ENCODE measurements at regions not wholly inside any gene's neighbourhood (a gene's known extent, or its start where the extent isn't known, plus 50 kb on each side); places are given as distances from the start of the nearest gene placed in this dataset.
A peak's percentile ranks its signal among the peaks of the same experiment; 100 is the strongest.
"Not testable (repeated sequence)": the region's sequence is repeated elsewhere in the genome, so short reads cannot be mapped to it uniquely, and the experiment has no call there.

GRCh38 chr1:181949500-181949899, 112.0 kb downstream of the ZNF648 start:
- DNase-seq (ENCODE audit: low spot score), result no peak

- no peak for DNase-seq (ENCODE audit: low spot score)
Measured at GRCh38 chr1:181948372-181948771, 113.1 kb downstream of the ZNF648 start.

DNA sequence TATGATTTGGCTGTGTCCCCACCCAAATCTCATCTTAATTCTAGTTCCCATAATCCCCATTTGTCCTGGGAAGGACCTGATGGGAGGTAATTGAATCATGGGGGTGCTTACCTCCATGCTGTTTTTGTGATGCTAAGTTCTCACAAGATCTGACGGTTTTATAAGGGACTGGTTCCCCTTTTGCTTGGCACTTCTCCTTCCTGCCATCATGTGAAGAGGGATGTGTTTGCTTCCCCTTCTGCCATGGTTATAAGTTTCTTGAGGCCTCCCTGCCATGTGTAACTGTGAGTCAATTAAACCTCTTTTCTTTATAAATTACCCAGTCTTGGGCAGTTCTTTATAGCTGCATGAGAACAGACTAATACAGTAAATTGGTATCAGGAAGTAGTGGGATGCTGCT, 114.1 kb downstream of the ZNF648 start:
- no peak for DNase-seq (ENCODE audit: low spot score)

DNA sequence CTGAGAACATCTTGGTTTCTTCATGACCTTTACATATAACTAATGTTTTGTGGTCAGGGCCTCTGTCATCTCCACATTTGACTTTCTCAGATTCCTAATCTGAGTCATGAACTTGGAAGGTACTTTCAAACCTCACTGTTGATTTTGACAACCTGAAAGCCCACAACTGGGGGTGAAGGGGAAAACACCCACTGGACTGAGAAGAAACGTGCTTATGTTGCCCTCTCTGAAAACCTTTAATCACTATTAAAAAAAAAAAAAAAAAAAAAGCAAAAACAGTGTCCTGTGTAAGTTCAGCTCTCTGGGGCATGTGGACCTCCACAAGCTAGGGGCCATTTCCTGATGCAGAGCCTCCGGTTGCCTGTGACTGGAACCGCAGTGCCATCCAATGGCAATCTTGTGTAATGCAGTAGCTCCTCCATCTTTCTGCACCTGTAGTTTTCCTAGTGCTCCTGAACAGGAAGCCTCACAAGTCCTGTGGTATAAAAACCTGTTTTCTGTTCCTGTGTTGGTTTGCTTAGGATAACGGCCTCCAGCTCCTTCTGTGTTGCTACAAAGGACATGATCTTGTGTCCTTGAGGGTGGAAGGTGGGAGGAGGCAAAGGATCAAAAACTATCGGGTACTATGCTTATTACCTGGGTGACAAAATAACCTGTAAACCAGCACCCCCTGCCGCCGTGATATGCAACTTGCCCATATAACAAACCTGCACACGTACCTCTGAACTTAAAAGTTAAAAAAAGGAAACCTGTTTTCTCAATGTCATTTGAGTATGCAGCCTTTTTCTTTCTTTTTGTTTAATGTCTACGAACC, 124.5 kb downstream of the ZNF648 start:
- DNase-seq (ENCODE audit: low spot score), result peak; percentile 10

GRCh38 chr1:181936269-181936668, 125.2 kb downstream of the ZNF648 start:
- DNase-seq (ENCODE audit: low spot score), result no peak

DNA sequence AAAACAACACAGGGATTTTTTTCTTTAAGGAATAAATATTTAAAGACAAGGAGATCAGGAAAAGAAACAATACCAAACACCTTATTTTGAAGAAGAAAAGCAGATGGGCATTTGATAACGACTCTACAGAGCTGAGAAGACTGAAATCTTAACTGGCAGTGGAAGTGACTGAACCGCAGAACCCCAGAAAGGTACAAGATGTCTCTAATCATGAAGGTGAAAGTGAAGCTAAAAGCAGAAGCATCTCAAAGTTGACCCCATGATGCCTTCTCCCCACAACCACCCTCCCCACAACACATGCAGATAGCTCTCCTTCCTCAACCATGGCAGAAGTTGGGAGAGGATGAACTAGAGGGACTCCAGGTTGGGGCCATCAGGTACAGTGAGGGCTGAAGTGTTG, 129.6 kb downstream of the ZNF648 start:
- DNase-seq (ENCODE audit: low spot score), result no peak

DNA sequence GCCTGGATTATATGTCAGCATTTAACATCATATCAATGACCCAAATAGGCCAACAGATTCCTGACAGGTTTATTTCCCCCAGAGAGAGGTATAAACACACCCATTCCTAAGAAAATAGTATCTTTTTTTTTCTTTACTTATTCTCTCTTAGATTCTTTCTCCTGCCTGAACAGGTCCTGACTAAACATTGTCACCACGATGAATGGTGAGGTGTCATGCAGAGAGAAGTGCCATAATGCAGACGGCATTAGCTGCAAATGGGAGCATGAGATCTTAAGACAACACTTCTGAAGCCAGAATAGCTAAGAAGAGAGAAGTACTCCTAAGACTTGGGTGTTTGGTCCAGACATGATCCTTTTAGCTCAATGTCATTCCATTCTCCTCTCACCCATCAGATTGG, 131.3 kb downstream of the ZNF648 start:
- no peak for DNase-seq (ENCODE audit: low spot score)

- no peak for DNase-seq (ENCODE audit: low spot score)
Measured at GRCh38 chr1:181926697-181927096, 134.8 kb downstream of the ZNF648 start.

DNA sequence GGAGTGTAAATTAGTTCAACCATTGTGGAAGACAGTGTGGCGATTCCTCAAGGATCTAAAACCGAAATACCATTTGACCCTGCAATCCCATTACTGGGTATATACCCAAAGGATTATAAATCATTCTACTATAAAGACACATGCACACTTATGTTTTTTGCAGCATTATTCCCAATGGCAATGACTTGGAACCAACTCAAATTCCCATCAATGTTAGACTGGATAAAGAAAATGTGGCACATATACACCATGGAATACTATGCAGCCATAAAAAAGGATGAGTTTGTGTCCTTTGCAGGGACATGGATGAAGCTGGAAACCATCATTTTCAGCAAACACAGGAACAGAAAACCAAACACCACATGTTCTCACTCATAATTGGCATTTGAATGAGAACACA, 137.5 kb downstream of the ZNF648 start:
- DNase-seq (ENCODE audit: low spot score), result not testable (repeated sequence)

- DNase-seq (ENCODE audit: low spot score), result no peak
Measured at GRCh38 chr1:181919542-181919941, 142.0 kb downstream of the ZNF648 start.

- no peak for DNase-seq (ENCODE audit: low spot score)
Measured at GRCh38 chr1:181918880-181919525, 142.5 kb downstream of the ZNF648 start.

DNA sequence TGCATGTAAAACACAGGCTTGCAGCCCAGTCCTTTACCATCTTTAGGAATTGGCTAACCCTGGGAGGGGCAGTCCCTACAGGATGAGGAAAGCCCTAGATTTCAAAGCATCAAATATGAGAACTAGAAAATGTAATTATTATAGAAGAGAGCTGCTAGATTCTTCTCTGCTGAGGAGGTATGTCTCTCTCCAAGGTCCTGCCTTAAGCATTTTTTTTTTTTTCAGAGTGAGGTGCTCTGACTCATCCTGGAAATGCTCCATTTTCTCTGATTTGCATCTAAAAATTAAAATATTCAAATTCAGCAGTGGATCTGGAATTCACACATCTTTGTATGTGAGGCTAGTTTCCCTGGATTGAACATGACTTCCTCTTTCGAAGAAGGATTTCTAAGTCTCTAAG, 149.8 kb downstream of the ZNF648 start:
- DNase-seq (ENCODE audit: low spot score), result no peak

GRCh38 chr1:181910905-181911304, 150.6 kb downstream of the ZNF648 start:
- no peak for DNase-seq (ENCODE audit: low spot score)

DNA sequence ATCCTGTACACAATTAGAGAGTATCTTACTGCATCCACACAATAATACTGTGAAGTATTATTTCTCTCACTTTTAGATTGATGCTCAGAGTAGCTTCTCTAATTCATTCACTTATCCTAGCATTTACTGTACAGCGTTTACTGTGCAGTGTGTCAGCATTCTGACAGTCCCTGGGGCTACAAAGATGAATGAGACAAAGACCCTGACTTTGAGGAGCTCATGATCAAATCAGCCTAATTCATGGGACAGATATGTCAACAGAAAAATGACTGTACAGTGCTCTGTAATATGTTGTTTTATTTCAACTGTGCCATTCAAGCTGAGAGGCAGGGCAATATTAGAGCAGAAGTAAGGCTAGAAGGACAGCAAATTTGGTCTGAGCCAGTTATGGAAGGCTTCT, 152.5 kb downstream of the ZNF648 start:
- no peak for DNase-seq (ENCODE audit: low spot score)

DNA sequence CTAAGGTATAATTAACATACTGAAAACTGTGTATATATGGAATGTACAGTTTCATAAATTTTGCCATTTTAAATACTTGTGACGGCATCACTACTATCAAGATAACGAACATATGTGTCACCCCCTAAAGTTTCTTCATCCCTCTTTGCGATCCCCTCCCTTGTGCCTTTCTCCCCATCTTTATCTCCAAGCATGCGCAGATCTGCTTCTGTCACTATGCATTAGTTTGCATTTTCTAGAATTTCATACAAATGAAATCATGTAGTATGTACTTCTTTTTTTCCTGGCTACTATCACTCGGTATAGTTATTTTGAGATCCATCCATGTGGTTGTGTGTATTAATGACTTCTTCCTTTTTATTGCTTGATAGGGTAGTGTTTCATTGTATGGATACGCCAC, 154.9 kb downstream of the ZNF648 start:
- no peak for DNase-seq (ENCODE audit: low spot score)

GRCh38 chr1:181905944-181906597, 155.4 kb downstream of the ZNF648 start:
- DNase-seq (ENCODE audit: low spot score), result no peak

GRCh38 chr1:181898773-181899172, 162.7 kb downstream of the ZNF648 start:
- DNase-seq (ENCODE audit: low spot score), result no peak

- DNase-seq (ENCODE audit: low spot score), result no peak
Measured at GRCh38 chr1:181896824-181897223, 164.7 kb downstream of the ZNF648 start.

- DNase-seq (ENCODE audit: low spot score), result no peak
Measured at GRCh38 chr1:181894439-181894859, 167.1 kb downstream of the ZNF648 start.

DNA sequence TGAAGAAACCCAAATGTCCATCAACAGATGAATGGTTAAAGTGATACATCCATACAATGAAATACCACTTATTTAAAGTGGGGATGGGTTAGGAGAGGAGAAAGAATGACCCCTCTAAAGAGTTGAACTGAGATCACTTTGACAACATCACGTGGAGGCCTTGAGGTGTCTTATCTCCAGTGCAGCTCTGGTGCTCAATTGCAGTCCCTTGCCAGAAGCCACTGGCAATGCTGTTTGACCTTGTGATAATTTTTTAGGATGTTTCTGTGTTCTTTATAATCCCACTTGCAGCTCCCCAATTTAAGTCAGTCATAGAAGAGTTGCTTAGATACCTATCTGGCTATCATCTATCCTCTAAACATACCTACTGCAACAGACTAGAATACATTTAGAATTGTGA, 167.6 kb downstream of the ZNF648 start:
- DNase-seq (ENCODE audit: low spot score), result no peak

DNA sequence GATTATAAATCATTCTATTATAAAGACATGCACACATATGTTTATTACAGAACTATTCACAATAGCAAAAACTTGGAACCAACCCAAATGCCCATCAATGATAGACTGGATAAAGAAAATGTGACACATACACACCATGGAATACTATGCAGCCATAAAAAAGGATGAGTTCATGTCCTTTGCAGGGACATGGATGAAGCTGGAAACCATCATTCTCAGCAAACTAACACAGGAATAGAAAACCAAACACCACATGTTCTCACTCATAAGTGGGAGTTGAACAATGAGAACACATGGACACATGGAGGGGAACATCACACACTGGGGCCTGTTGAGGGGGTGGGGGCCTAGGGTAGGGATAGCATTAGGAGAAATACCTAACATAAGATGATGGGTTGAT, 168.4 kb downstream of the ZNF648 start:
- DNase-seq (ENCODE audit: low spot score), result not testable (repeated sequence)

- no peak for DNase-seq (ENCODE audit: low spot score)
Measured at GRCh38 chr1:181872562-181872961, 188.9 kb downstream of the ZNF648 start.

GRCh38 chr1:181863736-181864135, 197.8 kb downstream of the ZNF648 start:
- DNase-seq (ENCODE audit: low spot score), result no peak

All from umbilical cord (tissue), 1 donor.